Thoracic aorta (tissue), 2 donors: ENCODE measurements at regions not wholly inside any gene's neighbourhood (a gene's known extent, or its start where the extent isn't known, plus 50 kb on each side); places are given as distances from the start of the nearest gene placed in this dataset.
"Not testable (repeated sequence)": the region's sequence is repeated elsewhere in the genome, so short reads cannot be mapped to it uniquely, and the experiment has no call there.

Experiments used
- ATAC-seq: fragments of 150-250 bp; one replicate; pipeline ENCODE4 v1.8.0; 2017; ENCODE audit warnings: low read depth; ENCODE audit not compliant: insufficient number of reproducible peaks, low FRiP score
- DNase-seq: peaks from one replicate; pipeline ENCODE4 v3.0.0-alpha.2; 2020; ENCODE audit warnings: low spot score
- H3K27ac ChIP-seq, 2 donors: fragments of 200-600 bp; sonication (generic); 1 replicate in 1 of 2; 2 replicates in 1 of 2; pipeline ENCODE4 v1.5.1; 2016; ENCODE audit warnings: mild to moderate bottlenecking in 2 of 2, moderate library complexity in 2 of 2
- H3K27me3 ChIP-seq: fragments of 200-600 bp; sonication (generic); replicated peaks from 2 replicates; pipeline ENCODE4 v1.6.0; 2016; ENCODE audit warnings: mild to moderate bottlenecking; ENCODE audit not compliant: insufficient read depth
- H3K36me3 ChIP-seq: fragments of 200-600 bp; sonication (generic); one replicate; pipeline ENCODE4 v1.5.1; 2016
- H3K4me1 ChIP-seq, 2 donors: fragments of 200-600 bp; sonication (generic); 1 replicate in 1 of 2; 2 replicates in 1 of 2; pipeline versions ENCODE4 v1.5.1 to v1.6.0; 2016; ENCODE audit warnings: low read depth in 2 of 2, mild to moderate bottlenecking in 1 of 2; ENCODE audit not compliant: control insufficient read depth in 1 of 2
- H3K4me3 ChIP-seq: fragments of 200-600 bp; sonication (generic); 2 replicates; pipeline ENCODE4 v1.5.1; 2016; ENCODE audit warnings: mild to moderate bottlenecking
- H3K9me3 ChIP-seq: fragments of 200-600 bp; sonication (generic); 2 replicates; pipeline ENCODE4 v1.5.1; 2016
- CTCF ChIP-seq: fragments of 200-600 bp; sonication (generic); IDR thresholded peaks from one replicate; pipeline ENCODE4 v1.5.1; 2019; ENCODE audit warnings: antibody characterized with exemption

GRCh38 chr9:25813478-25813877 is 135.2 kb upstream of the TUSC1 start:
- Histone ChIP-seq H3K27me3 (no peaks in the 10 kb centered on the region), H3K9me3 (no peaks in the 10 kb centered on the region), H3K27ac (no peak overlapping the region), H3K36me3 (no peaks in the 10 kb centered on the region), H3K4me3 (no peak overlapping the region), H3K4me1 (no peaks in the 10 kb centered on the region)
- DNase-seq: no peak
- no peak for ATAC-seq
- no peak for TF ChIP-seq CTCF

GRCh38 chr9:25808554-25808953 is 130.3 kb upstream of the TUSC1 start:
- Histone ChIP-seq H3K4me1 (peaks cover 0 to 3% of the 10 kb centered on the region in 2 donors), H3K4me3 (no peak overlapping the region), H3K27me3 (no peaks in the 10 kb centered on the region), H3K9me3 (no peaks in the 10 kb centered on the region), H3K36me3 (no peaks in the 10 kb centered on the region), H3K27ac (no peak overlapping the region)
- TF ChIP-seq CTCF: no peak
- no peak for DNase-seq
- no peak for ATAC-seq

- no peak for TF ChIP-seq CTCF
Observed at GRCh38 chr9:25804856-25805255, 126.6 kb upstream of the TUSC1 start.

GRCh38 chr9:25801989-25802388 is 123.7 kb upstream of the TUSC1 start:
- H3K36me3 ChIP-seq, H3K4me3 ChIP-seq, H3K4me1 ChIP-seq, ATAC-seq, H3K27ac ChIP-seq, H3K27me3 ChIP-seq, DNase-seq, H3K9me3 ChIP-seq: not testable (repeated sequence)

More at GRCh38 chr9:25804856-25805255, 126.6 kb upstream of the TUSC1 start:
- Histone ChIP-seq H3K4me3 (no peak overlapping the region), H3K9me3 (no peaks in the 10 kb centered on the region), H3K27me3 (no peaks in the 10 kb centered on the region), H3K27ac (no peak overlapping the region), H3K4me1 (peaks cover 0 to 3% of the 10 kb centered on the region in 2 donors), H3K36me3 (no peaks in the 10 kb centered on the region)
- no peak for DNase-seq
- ATAC-seq: no peak

- ATAC-seq: no peak
- Histone ChIP-seq H3K4me3 (no peak overlapping the region), H3K36me3 (no peaks in the 10 kb centered on the region), H3K27ac (no peak overlapping the region), H3K4me1 (no peaks in the 10 kb centered on the region), H3K27me3 (no peaks in the 10 kb centered on the region), H3K9me3 (no peaks in the 10 kb centered on the region)
- DNase-seq: no peak
- TF ChIP-seq CTCF: no peak
Observed at GRCh38 chr9:25773805-25774204, 95.6 kb upstream of the TUSC1 start.

GRCh38 chr9:25755951-25756350 is 77.7 kb upstream of the TUSC1 start:
- ATAC-seq (no peak), DNase-seq (no peak)
- Histone ChIP-seq H3K36me3 (no peaks in the 10 kb centered on the region), H3K27me3 (no peaks in the 10 kb centered on the region), H3K4me1 (peaks cover 0 to 3% of the 10 kb centered on the region in 2 donors), H3K27ac (no peak overlapping the region), H3K9me3 (no peaks in the 10 kb centered on the region), H3K4me3 (no peak overlapping the region)
- TF ChIP-seq CTCF: no peak
